ENCODE measurements at regions not wholly inside any gene's neighbourhood (a gene's known extent, or its start where the extent isn't known, plus 50 kb on each side); places are given as distances from the start of the nearest gene placed in this dataset.

GRCh38 chr3:111481551-111481950, 60.4 kb upstream of the CD96 start:
- TF ChIP-seq ZFP30 (CRISPR knock-in tag; IDR thresholded peaks at IDR 0.05): no peak
- TF ChIP-seq ZFP3 (CRISPR knock-in tag; IDR thresholded peaks at IDR 0.05): no peak
- no peak for TF ChIP-seq BACH2 (CRISPR knock-in tag; IDR thresholded peaks at IDR 0.05; ENCODE audit: borderline replicate concordance)
- TF ChIP-seq PPARA (CRISPR knock-in tag; IDR thresholded peaks at IDR 0.05; ENCODE audit: borderline replicate concordance): no peak
- TF ChIP-seq TOX (CRISPR knock-in tag; IDR thresholded peaks at IDR 0.05; ENCODE audit: borderline replicate concordance): no peak
- TF ChIP-seq PATZ1 (CRISPR knock-in tag; IDR thresholded peaks at IDR 0.05; ENCODE audit: borderline replicate concordance): no peak
- TF ChIP-seq RARB (CRISPR knock-in tag; IDR thresholded peaks at IDR 0.05): no peak
